ENCODE measurements at regions not wholly inside any gene's neighbourhood (a gene's known extent, or its start where the extent isn't known, plus 50 kb on each side); places are given as distances from the start of the nearest gene placed in this dataset.

GRCh38 chr4:89398146-89398545, 90.5 kb upstream of the GPRIN3 start:
- TF ChIP-seq POLR2A (IDR thresholded peaks at IDR 0.05; ENCODE audit: low read depth, low read length) (no peak), ELK1 (IDR thresholded peaks at IDR 0.05; ENCODE audit: low read depth, low read length) (no peak), CHD1 (IDR thresholded peaks at IDR 0.05; ENCODE audit: low read depth, low read length) (no peak), ASH2L (IDR thresholded peaks at IDR 0.05; ENCODE audit: borderline replicate concordance, low read depth) (no peak), POLR2AphosphoS5 (IDR thresholded peaks at IDR 0.05; ENCODE audit: low read length) (no peak), CEBPZ (IDR thresholded peaks at IDR 0.05; ENCODE audit: low read depth, low read length) (no peak), ATF3 (IDR thresholded peaks at IDR 0.05; ENCODE audit: borderline replicate concordance, extremely low read depth, low read depth, low read length) (no peak)
